ENCODE measurements at regions not wholly inside any gene's neighbourhood (a gene's known extent, or its start where the extent isn't known, plus 50 kb on each side); places are given as distances from the start of the nearest gene placed in this dataset.

- intact Hi-C loops (cut with micrococcal nuclease), result no loop called here
Observed at GRCh38 chr9:29656641-29657406, 2083.5 kb upstream of the C9orf72 start.

GRCh38 chr9:29657821-29658220 is 2084.5 kb upstream of the C9orf72 start:
- intact Hi-C loops (cut with micrococcal nuclease), result no loop called here

GRCh38 chr9:29659014-29659413 is 2085.7 kb upstream of the C9orf72 start:
- intact Hi-C loops (cut with micrococcal nuclease), result no loop called here

- intact Hi-C loops (cut with micrococcal nuclease), result no loop called here
Observed at GRCh38 chr9:29659736-29660135, 2086.5 kb upstream of the C9orf72 start.

GRCh38 chr9:29668732-29669131 is 2095.5 kb upstream of the C9orf72 start:
- intact Hi-C loops (cut with micrococcal nuclease), result no loop called here

- intact Hi-C loops (cut with micrococcal nuclease), result no loop called here
Observed at GRCh38 chr9:29669613-29670012, 2096.3 kb upstream of the C9orf72 start.

DNA sequence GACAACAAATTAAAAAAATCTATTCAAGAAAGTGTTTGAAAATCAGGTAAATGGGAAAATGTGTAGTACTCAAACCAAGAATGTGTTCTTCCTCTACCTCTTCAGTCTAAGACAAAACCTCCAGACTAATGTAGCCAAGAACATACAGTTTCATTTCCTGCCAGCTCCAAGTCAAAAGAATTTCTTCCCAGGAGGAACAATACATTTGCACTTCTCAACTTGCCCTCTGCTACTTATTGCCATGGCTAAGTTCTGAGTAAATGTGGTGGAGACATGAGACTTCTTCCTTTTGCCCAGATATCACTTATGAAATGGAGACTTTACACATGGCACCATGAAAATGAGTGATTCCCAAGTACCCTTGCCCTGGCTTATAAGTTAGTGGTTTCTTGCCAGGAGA is 2112.2 kb upstream of the C9orf72 start:
- intact Hi-C loops (cut with micrococcal nuclease), result no loop called here

DNA sequence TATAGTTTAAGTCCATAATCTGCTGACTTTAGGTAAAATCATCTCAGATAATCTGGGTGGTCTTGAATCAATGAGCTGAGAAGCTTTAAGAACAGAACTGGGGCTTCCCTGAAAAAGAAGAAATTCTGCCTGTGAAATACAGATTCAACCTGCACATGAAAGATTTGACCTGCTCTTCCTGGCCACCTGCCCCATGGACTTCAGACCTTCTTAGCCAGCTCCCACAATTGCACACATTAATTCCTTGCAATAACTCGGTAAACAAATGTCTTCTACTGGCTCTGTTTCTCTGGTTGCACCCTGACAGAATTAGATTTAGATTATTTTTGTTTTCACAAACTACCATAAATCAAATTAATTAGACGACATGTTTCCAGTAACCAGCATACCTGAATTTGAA is 2117.9 kb upstream of the C9orf72 start:
- intact Hi-C loops (cut with micrococcal nuclease), result no loop called here

- intact Hi-C loops (cut with micrococcal nuclease), result no loop called here
Observed at GRCh38 chr9:29691758-29692407, 2118.6 kb upstream of the C9orf72 start.

GRCh38 chr9:29697011-29697410 is 2123.7 kb upstream of the C9orf72 start:
- intact Hi-C loops (cut with micrococcal nuclease), result no loop called here

- intact Hi-C loops (cut with micrococcal nuclease), result no loop called here
Observed at GRCh38 chr9:29701559-29701958, 2128.3 kb upstream of the C9orf72 start.

- intact Hi-C loops (cut with micrococcal nuclease), result no loop called here
Observed at GRCh38 chr9:29701971-29702370, 2128.7 kb upstream of the C9orf72 start.

DNA sequence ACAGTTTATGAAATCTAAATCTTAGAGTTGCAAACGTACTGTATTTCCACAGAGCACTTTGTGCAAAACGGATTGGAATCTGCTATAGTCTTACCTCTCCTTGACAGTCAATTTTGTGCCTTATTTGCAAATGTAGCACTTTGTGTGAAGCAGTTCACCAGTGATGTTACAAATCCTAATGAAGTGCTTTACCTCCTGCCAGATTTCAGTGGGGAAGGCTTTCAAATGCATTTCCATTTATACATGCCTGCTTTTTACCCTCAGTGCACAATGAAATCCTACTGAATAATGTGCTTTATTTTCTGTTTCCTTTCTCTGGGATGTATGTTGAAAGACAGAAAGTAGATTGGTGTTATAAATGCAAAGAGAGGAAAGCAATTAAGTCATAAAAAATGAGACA is 2141.6 kb upstream of the C9orf72 start:
- intact Hi-C loops (cut with micrococcal nuclease), result loop anchor here (5.0 kb wide), 1 partner anchor 622 kb away; no protein-coding TSS in a partner anchor

DNA sequence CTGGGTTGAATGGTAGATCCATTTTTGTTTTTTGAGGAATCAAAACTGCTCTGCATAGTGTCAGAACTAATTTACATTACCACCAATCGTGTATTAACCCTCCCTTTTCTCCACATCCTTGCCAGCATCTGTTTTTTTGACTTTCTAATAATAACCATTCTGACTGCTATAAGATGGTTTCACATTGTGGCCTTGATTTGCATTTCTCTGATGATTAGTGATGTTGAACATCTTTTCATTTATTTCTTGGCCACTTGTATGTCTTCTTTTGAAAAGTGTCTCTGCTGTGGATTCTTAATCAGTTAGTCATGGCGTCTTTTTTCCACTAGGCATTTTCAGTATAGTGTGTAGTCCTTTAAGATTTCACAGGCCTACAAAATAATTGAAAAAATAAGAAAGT is 2144.3 kb upstream of the C9orf72 start:
- intact Hi-C loops (cut with micrococcal nuclease), result loop anchor here (5.0 kb wide), 1 partner anchor 620 kb away; no protein-coding TSS in a partner anchor

DNA sequence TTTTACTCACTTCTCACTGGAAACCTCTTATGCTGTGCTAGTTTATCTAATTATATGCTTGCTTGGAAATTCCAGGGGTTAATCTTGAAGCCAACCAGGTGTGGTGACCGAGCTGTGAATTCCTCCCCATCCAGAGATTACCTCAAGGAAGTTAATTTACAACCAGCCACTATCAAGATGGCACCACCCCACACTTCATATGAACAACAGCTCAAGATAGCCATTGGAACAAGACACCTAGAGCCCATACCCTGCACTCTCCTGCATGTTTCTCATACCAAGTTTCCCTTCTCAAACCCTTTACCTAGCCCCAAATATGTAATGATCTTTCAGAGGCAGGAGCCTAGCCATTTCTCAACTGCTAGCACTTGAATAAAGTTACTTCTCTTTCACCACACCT is 2156.9 kb upstream of the C9orf72 start:
- intact Hi-C loops (cut with micrococcal nuclease), result no loop called here

DNA sequence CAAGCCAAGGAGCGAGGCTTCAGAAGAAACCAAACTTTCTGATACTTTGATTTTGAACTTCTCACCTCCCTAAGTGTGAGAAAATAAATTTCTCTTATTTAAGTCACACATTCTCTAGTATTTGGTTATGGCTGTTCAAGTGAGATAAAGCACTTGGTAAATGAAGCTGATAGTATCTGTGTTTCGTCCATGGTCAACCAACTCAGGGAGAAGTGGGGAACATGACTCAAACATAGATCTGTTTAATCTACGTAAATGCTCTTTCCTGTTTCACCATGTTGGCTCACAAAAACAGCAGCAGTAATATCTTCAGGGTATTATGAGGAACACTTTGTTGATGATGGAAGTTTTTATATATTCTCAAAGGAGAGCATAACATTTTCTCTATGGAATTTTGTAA is 2167.2 kb upstream of the C9orf72 start:
- intact Hi-C loops (cut with micrococcal nuclease), result no loop called here

DNA sequence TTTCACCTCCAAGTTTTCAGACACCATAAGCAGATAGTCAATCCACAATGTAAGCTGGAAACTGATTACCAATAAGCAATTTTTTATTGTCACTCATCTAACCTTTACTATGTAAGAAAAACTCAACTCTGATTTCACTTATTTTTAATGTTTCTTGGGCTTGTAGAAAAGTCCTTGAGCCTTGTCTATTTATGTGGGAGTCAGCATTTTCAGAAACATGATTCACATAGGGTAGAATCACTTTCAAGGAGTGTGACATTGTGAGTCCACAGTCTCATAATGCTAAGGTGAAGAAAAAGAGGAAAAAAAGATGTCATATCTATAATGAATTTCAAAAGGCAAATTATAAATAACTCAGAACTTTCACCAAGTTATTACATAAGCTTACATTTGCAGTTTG is 2167.9 kb upstream of the C9orf72 start:
- intact Hi-C loops (cut with micrococcal nuclease), result no loop called here

DNA sequence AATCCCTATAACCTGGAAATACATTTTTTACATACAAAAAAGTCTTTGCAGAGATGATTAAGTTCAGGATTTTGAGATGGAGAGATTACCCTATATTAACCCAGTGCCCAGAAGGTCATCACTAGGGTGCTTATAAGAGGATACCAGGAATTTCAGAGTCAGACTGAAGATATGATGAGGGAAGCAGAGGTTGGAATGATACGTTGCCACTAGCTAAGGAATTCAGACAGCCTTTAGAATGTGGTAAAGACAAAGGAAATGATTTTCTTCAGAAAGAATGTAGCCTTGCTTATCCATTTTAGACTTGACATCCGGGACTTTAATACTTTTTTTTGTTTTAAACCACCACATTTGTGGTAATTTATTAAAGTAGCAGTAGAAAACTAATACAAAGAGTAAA is 2176.8 kb upstream of the C9orf72 start:
- intact Hi-C loops (cut with micrococcal nuclease), result no loop called here

DNA sequence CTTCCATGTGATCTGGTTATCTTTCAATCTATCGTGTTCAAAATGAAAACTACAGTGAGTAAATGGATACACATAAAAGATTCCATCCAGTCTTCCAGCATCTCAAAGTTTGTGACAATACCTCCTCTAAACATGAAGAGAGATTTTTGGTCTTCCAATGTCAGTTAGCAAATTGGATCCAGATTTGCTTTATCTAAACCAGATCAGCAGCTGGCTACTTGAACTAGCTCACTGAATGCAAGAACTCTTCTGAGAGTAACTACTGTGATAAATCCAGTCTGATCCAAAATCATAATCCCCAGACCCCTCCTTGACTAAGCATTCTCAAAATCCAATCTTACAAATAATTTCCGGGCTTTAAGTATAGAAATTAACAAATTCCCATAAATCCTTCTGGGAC is 2177.9 kb upstream of the C9orf72 start:
- intact Hi-C loops (cut with micrococcal nuclease), result no loop called here

DNA sequence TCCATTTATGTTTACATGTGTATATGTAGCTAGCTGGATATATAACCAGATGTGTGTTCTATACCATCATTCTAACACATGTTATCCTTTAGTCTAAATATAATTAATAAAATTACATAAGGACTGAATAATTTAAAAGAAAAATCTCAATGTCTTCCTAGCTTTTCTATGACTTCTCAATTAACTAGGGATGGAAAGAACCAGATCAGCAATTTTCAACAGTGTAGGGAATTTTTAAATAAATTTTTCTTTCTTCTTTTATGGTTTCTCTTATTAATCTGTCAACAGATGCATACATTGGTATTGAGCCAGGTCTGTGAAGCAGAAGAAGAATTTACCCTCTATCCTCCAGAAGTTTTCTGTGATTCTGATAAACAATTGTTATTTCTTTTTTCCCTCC is 2180.4 kb upstream of the C9orf72 start:
- intact Hi-C loops (cut with micrococcal nuclease), result no loop called here

DNA sequence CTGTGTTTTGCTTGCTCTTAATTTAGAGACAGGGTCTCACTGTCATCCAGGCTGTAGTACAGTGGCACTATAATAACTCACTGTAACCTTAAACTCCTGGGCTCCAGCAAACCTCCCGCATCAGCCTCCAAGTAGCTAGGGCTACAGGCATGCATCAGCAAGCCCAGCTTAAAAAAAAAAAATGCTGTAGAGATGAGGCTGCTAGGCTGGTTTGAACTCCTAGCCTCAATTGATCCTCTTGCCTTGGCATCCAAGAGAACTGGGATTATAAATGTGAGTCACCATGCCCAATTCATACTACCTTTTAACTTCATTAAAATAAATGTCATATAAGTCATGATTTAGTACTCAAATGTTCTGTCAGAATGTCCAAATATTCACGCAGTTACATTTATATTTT is 2195.7 kb upstream of the C9orf72 start:
- intact Hi-C loops (cut with micrococcal nuclease), result no loop called here

DNA sequence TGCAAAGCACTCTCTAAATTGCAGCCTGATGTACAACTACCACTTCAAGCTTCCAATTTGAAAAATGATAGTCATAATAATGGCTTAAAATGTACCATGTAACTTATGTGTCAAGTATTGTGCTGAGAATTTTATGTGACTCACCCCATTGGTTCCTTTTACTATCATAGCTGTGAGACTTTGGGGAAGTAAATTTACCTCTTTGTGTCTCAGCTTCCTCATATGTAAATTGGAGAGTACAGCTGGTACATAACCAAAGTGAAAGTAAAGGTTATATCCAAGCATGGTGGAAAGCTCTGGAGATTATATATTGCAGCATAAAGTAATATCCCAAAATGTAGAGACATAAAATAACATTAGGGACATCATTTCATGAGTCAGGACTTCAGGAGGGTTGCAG is 2200.4 kb upstream of the C9orf72 start:
- intact Hi-C loops (cut with micrococcal nuclease), result no loop called here

DNA sequence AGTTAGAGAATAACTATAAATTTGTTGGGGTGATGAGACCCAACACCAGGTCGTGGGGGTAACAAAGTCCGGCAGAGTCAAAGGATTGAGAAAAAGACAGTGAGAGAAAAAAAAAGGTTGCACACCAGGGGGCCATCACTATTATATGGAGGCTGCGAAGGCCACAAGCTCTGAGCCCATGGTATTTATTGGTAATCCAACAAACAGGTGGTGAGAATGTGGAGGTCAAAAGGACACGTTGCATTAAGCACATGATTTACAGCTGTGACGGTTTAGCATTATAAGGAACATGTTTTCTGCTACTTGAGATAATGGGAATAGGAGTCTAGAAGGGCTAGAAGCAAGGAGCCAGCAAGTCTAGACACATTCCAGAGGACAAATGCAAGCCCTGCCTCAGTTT is 2202.2 kb upstream of the C9orf72 start:
- intact Hi-C loops (cut with micrococcal nuclease), result no loop called here
